HL-60 (cell line): ENCODE measurements at regions not wholly inside any gene's neighbourhood (a gene's known extent, or its start where the extent isn't known, plus 50 kb on each side); places are given as distances from the start of the nearest gene placed in this dataset.

Experiments used
- DNase-seq, 2 experiments: peaks; one replicate each; pipeline ENCODE4 v3.0.0-alpha.2; 2010 to 2020; ENCODE audit warnings: low read depth in 1 of 2, low spot score in 1 of 2
- H3K27ac ChIP-seq: fragments of 250-450 bp; sonication (Bioruptor Pico); replicated peaks from 2 replicates; pipeline ENCODE4 v1.5.1; 2020; ENCODE audit warnings: mild to moderate bottlenecking, moderate library complexity
- H3K27me3 ChIP-seq: fragments of 250-450 bp; sonication (Bioruptor Pico); 2 replicates; pipeline ENCODE4 v1.5.1; 2021; ENCODE audit warnings: mild to moderate bottlenecking, moderate library complexity; ENCODE audit not compliant: insufficient read depth, poor library complexity, severe bottlenecking
- H3K4me3 ChIP-seq: replicated peaks from 2 replicates; pipeline ENCODE4 v1.5.1; 2011; ENCODE audit warnings: mild to moderate bottlenecking, control low read depth, low read length; ENCODE audit not compliant: insufficient read depth
- CTCF ChIP-seq: IDR thresholded peaks from one replicate; pipeline ENCODE4 v1.5.1; 2011; ENCODE audit warnings: low read length, control low read depth, inconsistent platforms; ENCODE audit not compliant: insufficient read depth
- GABPA ChIP-seq: IDR thresholded peaks from 2 replicates; pipeline ENCODE4 v1.6.1; 2012; ENCODE audit warnings: low read depth
- POLR2AphosphoS5 ChIP-seq: IDR thresholded peaks from 2 replicates; pipeline ENCODE4 v1.6.1; 2012; ENCODE audit warnings: low read depth
- REST ChIP-seq: IDR thresholded peaks from 2 replicates; pipeline ENCODE4 v1.6.1; 2012; ENCODE audit warnings: low read depth; ENCODE audit not compliant: insufficient replicate concordance
- SPI1 ChIP-seq: IDR thresholded peaks from 2 replicates; pipeline ENCODE4 v1.6.1; 2012; ENCODE audit warnings: low read depth, mild to moderate bottlenecking, borderline replicate concordance

- no peak for TF ChIP-seq CTCF
- TF ChIP-seq POLR2AphosphoS5: no peak
- TF ChIP-seq SPI1: no peak
- TF ChIP-seq REST: no peak
- no peak for TF ChIP-seq GABPA
- H3K27ac ChIP-seq: no peak overlapping the region
- H3K4me3 ChIP-seq: no peak overlapping the region
- H3K27me3 ChIP-seq: no peaks in the 10 kb centered on the region
- DNase-seq: no peak
Measured at GRCh38 chr12:90077756-90078155, 369.1 kb upstream of the ATP2B1 start.

GRCh38 chr12:90076851-90077319 is 368.2 kb upstream of the ATP2B1 start:
- no peak for DNase-seq
- no peaks in the 10 kb centered on the region for H3K27me3 ChIP-seq
- no peak overlapping the region for H3K27ac ChIP-seq
- H3K4me3 ChIP-seq: no peak overlapping the region
- TF ChIP-seq GABPA (no peak), CTCF (no peak), POLR2AphosphoS5 (no peak), REST (no peak), SPI1 (no peak)

GRCh38 chr12:90075685-90076084 is 367.0 kb upstream of the ATP2B1 start:
- H3K4me3 ChIP-seq: no peak overlapping the region
- no peak for DNase-seq
- H3K27me3 ChIP-seq: no peaks in the 10 kb centered on the region
- H3K27ac ChIP-seq: no peak overlapping the region
- TF ChIP-seq REST: no peak
- no peak for TF ChIP-seq POLR2AphosphoS5
- TF ChIP-seq GABPA: no peak
